ENCODE measurements at regions not wholly inside any gene's neighbourhood (a gene's known extent, or its start where the extent isn't known, plus 50 kb on each side); places are given as distances from the start of the nearest gene placed in this dataset.
"Not testable (repeated sequence)": the region's sequence is repeated elsewhere in the genome, so short reads cannot be mapped to it uniquely, and the experiment has no call there.

- not testable (repeated sequence) for TF ChIP-seq CTCF (conservative IDR thresholded peaks at IDR 0.05; ENCODE audit: low read depth, low read length); EZH2 (IDR thresholded peaks at IDR 0.05; ENCODE audit: low read length, unreplicated experiment)
These were observed 97.1 kb downstream of the TTLL2 start for GRCh38 chr6:167421944-167422343.
